GM18868 (cell line): ENCODE measurements at regions not wholly inside any gene's neighbourhood (a gene's known extent, or its start where the extent isn't known, plus 50 kb on each side); places are given as distances from the start of the nearest gene placed in this dataset.

Experiments
- ATAC-seq: cut with Tn5 transposase; IDR thresholded peaks from one replicate; pipeline ENCODE4 v1.9.1; 2021; ENCODE audit warnings: mild to moderate bottlenecking, moderate library complexity; ENCODE audit not compliant: unreplicated experiment

DNA sequence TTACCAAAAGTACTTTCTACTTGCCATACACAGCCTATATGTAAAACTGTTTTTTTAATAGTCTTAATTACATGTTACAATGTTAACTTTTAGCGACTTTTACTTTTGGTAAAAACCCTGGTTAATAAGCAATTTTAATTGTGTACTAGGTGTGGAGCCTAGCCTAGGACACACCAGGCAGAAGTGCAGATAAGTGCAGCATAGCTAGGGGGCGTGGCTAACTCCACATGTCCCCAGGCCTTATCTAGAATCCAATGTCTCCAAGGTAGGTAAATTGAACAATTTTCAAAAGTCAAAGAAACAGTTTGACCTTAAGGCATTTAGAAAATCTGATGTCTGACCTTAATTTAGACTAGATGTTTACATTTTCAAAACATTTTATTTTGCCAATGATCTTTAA lies 858.7 kb downstream of the CCSER2 start:
- no peak for ATAC-seq

GRCh38 chr10:85188770-85189484 lies 860.5 kb downstream of the CCSER2 start:
- no peak for ATAC-seq

GRCh38 chr10:85193796-85194195 lies 865.4 kb downstream of the CCSER2 start:
- ATAC-seq: no peak

DNA sequence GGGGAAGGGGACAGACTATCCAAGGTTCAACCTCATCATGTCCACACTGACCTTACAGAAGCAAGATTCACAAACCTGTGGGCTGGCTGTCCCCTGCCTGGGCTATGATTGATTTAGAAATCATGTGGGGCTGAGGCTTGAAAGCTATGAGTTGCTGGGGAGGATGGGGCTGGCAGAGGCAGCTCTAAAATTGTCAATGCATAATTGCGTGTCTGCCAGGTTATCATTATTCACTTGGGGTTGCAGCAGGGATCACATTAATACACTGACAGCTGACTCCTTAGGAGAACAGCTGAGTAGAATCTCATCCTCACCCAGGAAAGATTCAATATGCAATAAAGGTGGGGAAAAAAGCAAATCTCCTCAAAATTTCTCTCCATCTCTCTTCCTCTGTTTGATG lies 866.3 kb downstream of the CCSER2 start:
- no peak for ATAC-seq

DNA sequence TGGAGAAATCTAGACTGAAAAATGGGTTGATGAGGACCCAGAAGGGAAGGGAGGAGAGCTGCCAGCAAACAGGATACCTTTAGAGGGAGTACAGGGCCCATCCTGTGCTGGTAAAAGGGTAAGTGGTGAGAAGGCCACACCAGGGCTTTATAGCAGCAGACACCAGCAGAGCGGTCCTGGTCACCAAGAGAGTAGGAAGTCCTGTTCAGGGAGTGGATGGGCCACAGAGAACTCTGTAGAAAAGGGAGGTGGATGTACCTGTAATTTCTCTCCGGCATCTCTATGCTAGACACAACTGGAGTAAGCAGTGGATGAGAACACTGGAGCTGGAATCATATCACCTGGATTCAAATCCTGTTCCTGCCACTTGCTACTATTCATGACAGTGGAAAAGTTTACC lies 867.2 kb downstream of the CCSER2 start:
- ATAC-seq: no peak

- no peak for ATAC-seq
These were observed 876.4 kb downstream of the CCSER2 start for GRCh38 chr10:85204814-85205213.

DNA sequence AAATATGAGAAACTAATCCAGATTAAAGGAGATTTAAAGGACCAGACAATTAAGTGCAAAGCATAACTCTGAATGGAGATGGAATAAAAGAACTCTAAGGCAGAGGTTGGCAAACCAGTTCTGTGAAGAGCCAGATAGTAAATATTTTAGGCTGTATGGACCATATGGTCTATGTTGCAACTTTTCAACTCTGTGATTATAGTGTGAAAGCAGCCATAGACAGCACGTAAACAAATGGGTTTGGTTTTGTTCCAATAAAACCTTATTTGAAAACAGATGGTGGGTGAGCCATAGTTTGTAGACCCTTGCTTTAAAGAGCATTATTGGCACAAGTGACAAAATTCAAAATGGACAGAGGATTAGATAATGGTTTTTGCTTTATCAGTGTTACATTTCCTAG lies 884.1 kb downstream of the CCSER2 start:
- ATAC-seq: no peak

DNA sequence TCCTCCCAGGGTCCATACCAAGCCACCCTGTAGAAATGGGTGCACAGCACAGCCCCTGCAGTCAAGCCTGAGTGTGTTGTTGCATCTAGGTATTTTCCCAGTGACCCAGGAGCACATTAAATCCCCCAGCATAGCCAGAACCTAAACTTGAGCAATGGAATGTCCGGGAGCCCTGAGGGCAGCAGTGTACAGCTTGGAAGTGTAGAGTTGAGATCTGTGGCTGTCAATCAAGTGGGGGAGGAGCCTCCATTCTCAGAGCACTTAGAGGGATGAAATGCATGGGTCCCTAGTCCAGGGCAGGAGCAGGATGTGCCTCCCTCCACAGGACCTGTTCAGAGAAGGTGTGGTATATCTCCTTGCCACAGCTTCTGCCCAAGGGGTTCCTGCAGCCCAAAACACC lies 885.1 kb downstream of the CCSER2 start:
- ATAC-seq: no peak

- no peak for ATAC-seq
These were observed 893.9 kb downstream of the CCSER2 start for GRCh38 chr10:85222300-85222699.

DNA sequence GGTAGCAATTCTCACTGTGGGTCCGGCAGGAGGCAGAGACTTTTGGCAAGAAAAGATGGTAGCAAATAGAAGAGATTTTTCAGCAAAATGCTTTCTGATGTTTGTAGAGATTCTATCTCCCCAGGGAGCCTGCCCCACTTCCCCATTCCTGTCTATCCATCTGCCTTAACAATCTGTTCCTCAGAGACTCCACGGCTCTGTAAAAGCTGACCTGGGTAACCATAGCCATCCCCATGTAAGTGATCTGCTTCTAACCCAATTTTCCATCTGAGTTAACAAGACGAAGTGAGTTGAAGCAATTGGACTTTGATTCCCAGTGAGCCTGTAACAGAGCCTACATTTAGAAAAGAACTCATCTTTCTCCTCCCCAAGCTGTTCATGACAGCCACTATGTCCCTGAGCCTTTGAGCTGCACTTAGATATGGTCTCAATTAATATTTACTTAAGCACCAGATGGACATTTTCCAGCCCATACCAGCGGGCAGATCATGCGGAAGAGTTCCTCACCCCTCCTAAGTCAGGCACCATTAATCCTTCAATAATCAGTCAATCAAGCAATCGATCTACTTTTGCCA lies 896.1 kb downstream of the CCSER2 start:
- ATAC-seq: no peak

GRCh38 chr10:85225311-85225710 lies 896.9 kb downstream of the CCSER2 start:
- ATAC-seq: no peak

DNA sequence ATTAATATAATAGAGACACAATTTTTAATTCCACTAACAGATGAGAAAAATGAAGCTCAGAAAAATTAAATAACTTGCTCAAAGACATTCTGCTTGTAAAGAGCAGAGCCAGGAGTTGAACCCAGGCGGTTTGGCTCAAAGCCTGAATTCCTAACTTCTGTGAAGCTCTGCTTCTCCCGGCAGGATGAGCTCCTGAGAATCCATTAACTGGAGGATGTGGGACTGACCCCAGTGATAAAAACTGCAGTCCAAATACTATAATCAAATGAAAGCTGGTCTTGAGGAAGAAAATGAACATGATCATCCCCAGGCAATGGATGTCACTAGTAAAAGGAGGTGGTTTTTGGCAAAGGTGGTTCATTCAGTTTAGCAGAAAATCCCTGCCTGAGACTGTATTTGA lies 898.2 kb downstream of the CCSER2 start:
- no peak for ATAC-seq

- ATAC-seq: no peak
These were observed 900.3 kb downstream of the CCSER2 start for GRCh38 chr10:85228726-85229125.

DNA sequence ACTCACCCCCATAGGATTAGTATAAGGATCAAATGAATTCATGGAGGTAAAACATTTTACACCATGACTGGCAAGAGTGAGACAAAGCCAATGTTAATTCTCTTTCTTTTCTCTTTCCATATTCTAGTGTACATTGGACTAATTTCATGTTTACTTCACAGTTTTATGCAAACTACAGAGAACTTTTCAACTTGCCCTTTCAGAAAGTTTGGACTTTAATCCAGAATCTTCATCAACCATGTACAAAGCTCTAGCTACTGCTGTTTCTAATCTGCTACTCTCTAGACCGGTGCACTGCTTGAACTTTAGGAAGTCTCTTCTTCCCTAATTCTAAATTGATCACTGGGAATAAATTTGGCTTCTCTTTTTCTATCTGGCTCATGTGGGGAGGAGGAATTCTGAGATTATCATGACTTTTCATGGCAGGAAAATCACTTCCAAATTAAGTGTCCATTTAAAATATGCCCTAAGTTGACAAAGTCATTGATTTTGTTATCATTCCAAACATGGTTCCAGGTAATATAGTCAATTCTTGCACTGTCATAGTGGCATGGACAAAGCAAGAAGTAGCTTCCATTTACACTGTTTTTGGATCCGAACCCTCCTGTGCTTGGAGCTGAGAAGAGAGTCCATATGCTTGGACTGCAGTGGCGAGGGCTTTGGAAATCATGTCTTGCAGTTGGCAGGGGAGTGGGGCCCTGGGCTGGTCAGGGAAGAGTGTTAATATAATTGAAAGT lies 903.3 kb downstream of the CCSER2 start:
- no peak for ATAC-seq

- no peak for ATAC-seq
These were observed 906.9 kb downstream of the CCSER2 start for GRCh38 chr10:85235258-85235657.

DNA sequence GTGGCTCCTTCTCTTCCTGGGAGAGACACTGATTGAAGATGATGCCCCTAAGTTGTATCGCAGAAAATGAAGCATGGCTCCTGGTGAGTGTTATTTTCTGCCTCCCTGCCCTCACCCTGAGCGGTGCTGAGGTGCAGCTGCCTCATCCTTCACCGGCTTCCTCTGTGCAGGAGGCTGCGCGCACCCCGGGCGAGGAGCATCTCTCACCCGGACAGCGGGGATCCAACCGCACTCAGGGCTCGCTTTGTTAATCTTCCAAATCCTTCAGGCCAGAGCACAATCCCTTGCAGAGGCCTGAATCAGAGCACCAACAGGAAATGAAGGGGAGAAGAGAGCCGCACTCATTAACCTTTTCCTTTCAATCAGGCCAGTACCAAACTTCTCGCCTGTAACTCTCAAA lies 910.3 kb downstream of the CCSER2 start:
- ATAC-seq: no peak

DNA sequence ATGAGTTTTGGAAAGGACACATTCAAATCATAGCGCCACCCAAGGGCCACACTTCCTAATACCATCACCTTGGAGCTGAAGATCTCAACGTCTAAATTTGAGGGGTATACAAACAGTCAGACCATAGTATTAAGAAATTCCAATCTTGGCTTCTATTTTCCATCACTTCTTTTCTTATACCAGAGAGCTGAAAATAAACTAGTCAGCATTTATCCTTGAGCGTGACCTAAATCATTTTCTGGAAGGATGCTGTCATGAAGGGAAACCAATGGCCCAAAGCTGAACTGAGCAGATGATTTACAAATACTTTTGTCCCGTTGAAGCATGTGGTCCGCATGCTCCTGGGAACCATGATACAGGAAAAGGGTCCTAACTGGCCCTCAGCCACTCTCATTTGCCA lies 921.9 kb downstream of the CCSER2 start:
- ATAC-seq: no peak

DNA sequence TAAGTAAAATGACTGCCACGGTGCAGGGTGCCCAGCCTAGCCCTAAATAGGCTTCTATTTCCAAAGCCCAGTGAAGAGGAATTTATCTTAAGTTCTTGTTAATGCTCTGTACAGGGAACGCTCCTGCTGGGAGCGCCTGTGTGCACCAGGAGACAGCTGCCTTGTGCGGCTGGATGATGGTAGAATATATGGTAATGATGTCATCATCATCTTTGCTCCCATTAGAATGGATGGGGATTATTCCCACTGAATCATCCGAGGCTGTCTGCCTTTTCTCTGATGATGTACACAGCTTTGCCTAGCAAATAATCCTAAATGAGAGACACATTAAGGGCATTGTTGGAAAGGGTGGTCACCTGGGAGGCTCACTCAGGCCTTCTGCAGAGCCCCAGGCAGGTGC lies 928.1 kb downstream of the CCSER2 start:
- no peak for ATAC-seq

DNA sequence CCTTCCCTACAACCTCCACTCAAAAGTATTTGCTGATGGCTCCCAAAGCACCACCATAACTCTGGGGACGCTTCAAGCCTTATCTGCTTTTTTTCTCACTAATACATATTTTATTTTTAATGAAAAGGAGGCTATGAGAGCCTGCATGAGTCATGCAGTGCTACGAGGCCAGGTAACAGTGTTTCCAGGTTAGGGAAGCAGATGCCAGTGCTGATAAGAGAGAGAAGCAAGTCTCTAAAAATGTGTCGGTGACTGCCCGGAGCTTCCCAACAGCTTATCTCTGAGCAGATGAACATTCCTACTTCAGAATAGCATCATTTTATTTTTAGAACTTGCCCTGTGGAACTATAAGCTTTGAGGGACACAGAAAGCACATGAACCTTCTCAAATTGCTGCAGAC lies 931.5 kb downstream of the CCSER2 start:
- ATAC-seq: no peak

DNA sequence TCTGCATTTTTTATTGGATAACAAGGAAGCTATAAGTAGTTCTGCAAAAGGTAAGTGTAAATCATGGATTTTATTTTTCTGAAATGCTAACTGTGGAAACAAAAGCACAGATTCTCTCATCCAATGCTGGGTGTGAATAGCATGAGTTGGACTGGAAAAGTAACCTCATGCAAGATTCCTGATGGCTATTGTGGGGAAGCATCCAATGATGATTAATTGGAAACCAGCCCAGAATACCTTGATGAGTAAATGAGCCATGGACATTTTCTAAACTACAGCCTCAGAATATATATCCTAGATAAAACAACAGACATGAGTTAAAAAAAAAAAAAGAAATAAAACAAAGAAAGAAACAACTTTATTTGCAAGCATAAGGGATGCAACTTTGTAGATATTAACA lies 934.6 kb downstream of the CCSER2 start:
- no peak for ATAC-seq

GRCh38 chr10:85265121-85265520 lies 936.7 kb downstream of the CCSER2 start:
- ATAC-seq: no peak

DNA sequence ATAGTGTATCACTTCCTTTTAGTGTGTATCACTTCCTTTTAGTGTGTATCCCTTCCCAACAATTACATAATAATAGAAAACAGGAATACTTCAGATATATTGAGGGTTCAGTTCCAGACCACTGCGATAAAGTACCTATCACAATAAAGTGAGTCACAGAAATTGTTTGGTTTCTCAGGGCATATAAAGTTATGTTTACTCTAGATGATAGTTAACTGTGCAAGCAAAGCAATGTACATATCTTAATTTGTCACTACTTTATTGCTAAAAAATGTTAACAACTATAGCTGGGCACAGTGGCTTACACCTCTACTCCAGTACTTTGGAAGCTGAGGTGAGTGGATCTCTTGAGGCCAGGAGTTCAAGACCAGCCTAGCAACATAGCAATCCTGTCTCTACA lies 938.4 kb downstream of the CCSER2 start:
- ATAC-seq: no peak
